HCEC 1CT (cell line): ENCODE measurements at regions not wholly inside any gene's neighbourhood (a gene's known extent, or its start where the extent isn't known, plus 50 kb on each side); places are given as distances from the start of the nearest gene placed in this dataset.

Source experiments
- DNase-seq: peaks from one replicate; pipeline ENCODE4 v3.0.0-alpha.2; 2017

- no peak for DNase-seq
Observed at GRCh38 chrY:8202837-8203236, 1134.4 kb upstream of the TSPY4 start.

GRCh38 chrY:8241144-8241543 is 1096.1 kb upstream of the TSPY4 start:
- no peak for DNase-seq

GRCh38 chrY:8273807-8274206 is 1063.5 kb upstream of the TSPY4 start:
- no peak for DNase-seq

- DNase-seq: no peak
Observed at GRCh38 chrY:8305021-8305420, 1032.2 kb upstream of the TSPY4 start.

GRCh38 chrY:8324113-8324512 is 1013.2 kb upstream of the TSPY4 start:
- DNase-seq: no peak

- no peak for DNase-seq
Observed at GRCh38 chrY:8326944-8327343, 1010.3 kb upstream of the TSPY4 start.

GRCh38 chrY:8327708-8328354 is 1009.4 kb upstream of the TSPY4 start:
- DNase-seq: no peak

- no peak for DNase-seq
Observed at GRCh38 chrY:8329431-8329830, 1007.8 kb upstream of the TSPY4 start.

- no peak for DNase-seq
Observed at GRCh38 chrY:8329929-8330328, 1007.3 kb upstream of the TSPY4 start.

GRCh38 chrY:8333328-8333727 is 1003.9 kb upstream of the TSPY4 start:
- DNase-seq: no peak

GRCh38 chrY:8335299-8335835 is 1001.9 kb upstream of the TSPY4 start:
- no peak for DNase-seq

- no peak for DNase-seq
Observed at GRCh38 chrY:8336112-8336774, 1001.0 kb upstream of the TSPY4 start.

GRCh38 chrY:8341000-8341399 is 996.3 kb upstream of the TSPY4 start:
- no peak for DNase-seq

GRCh38 chrY:8342173-8342572 is 995.1 kb upstream of the TSPY4 start:
- DNase-seq: no peak

GRCh38 chrY:8351241-8351640 is 986.0 kb upstream of the TSPY4 start:
- no peak for DNase-seq

GRCh38 chrY:8352201-8352600 is 985.1 kb upstream of the TSPY4 start:
- DNase-seq: no peak

- DNase-seq: no peak
Observed at GRCh38 chrY:8358161-8358560, 979.1 kb upstream of the TSPY4 start.

- no peak for DNase-seq
Observed at GRCh38 chrY:8361715-8362114, 975.5 kb upstream of the TSPY4 start.

- DNase-seq: no peak
Observed at GRCh38 chrY:8377491-8377890, 959.8 kb upstream of the TSPY4 start.

- DNase-seq: no peak
Observed at GRCh38 chrY:8379800-8380199, 957.5 kb upstream of the TSPY4 start.

GRCh38 chrY:8381425-8381824 is 955.8 kb upstream of the TSPY4 start:
- DNase-seq: no peak

GRCh38 chrY:8386053-8386452 is 951.2 kb upstream of the TSPY4 start:
- no peak for DNase-seq

- no peak for DNase-seq
Observed at GRCh38 chrY:8388512-8388911, 948.8 kb upstream of the TSPY4 start.

- DNase-seq: no peak
Observed at GRCh38 chrY:8390310-8390709, 947.0 kb upstream of the TSPY4 start.

GRCh38 chrY:8393246-8393645 is 944.0 kb upstream of the TSPY4 start:
- no peak for DNase-seq
